ENCODE measurements at regions not wholly inside any gene's neighbourhood (a gene's known extent, or its start where the extent isn't known, plus 50 kb on each side); places are given as distances from the start of the nearest gene placed in this dataset.

DNA sequence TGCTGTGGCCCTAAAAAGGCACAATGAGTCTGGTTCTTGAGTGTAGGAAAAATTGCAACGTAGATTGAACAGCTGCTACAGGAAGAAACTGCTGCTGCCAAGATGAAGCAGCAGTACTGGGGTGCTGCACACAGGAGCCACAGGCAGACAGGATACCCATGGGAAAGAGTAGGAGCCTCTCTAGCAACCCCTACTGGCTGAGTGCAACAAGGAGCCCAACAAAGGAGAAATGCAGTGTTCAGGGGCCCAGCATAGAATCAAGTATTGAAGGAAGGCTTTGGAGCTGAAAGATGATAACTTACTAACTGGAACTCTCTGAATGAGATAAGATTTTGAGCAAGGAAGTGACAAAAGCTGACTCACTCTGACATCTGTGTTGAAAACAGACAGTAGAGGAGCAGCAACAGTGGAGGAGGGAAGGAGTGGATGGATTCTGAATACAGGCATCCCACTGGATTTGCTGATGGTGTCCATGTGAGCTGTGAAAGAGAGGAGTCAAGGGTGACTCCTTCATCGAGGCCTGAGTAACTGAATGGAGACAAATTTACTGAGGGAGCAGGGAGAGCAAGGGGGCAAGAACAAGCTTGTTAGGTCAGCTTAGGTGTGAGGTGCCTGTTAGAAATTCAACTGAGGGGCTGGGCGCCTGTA, 534.7 kb upstream of the JARID2 start:
- peak; percentile 34 for TF ChIP-seq POLR2A (IDR thresholded peaks at IDR 0.05; ENCODE audit: low read length)
- TF ChIP-seq GATA1 (IDR thresholded peaks at IDR 0.05; ENCODE audit: low read depth, low read length): no peak

Data from erythroblast (primary cell).